SK-N-SH treated with all-trans-retinoic acid at 6 μM for 48 hours (cell line): ENCODE measurements at regions not wholly inside any gene's neighbourhood (a gene's known extent, or its start where the extent isn't known, plus 50 kb on each side); places are given as distances from the start of the nearest gene placed in this dataset.

Experiments used
- BACH2 ChIP-seq: fragments of 250-450 bp; sonication (Bioruptor Pico); IDR thresholded peaks from 2 replicates; pipeline ENCODE4 v1.9.0; 2021; ENCODE audit warnings: mild to moderate bottlenecking, borderline replicate concordance
- CREB5 ChIP-seq: fragments of 250-450 bp; sonication (Bioruptor Pico); IDR thresholded peaks from 2 replicates; pipeline ENCODE4 v1.5.1; 2020; ENCODE audit warnings: low read depth, mild to moderate bottlenecking, moderate library complexity
- CSDC2 ChIP-seq: fragments of 250-450 bp; sonication (Bioruptor Pico); IDR thresholded peaks from 2 replicates; pipeline ENCODE4 v1.5.0; 2020; ENCODE audit warnings: mild to moderate bottlenecking, moderate library complexity
- CSRNP3 ChIP-seq: fragments of 250-450 bp; sonication (Bioruptor Pico); IDR thresholded peaks from 2 replicates; pipeline ENCODE4 v1.5.1; 2021; ENCODE audit warnings: mild to moderate bottlenecking, moderate library complexity
- GLIS3 ChIP-seq: fragments of 250-450 bp; sonication (Bioruptor Pico); IDR thresholded peaks from 2 replicates; pipeline ENCODE4 v1.5.0; 2020; ENCODE audit warnings: mild to moderate bottlenecking, moderate library complexity
- SNAI2 ChIP-seq: fragments of 250-450 bp; sonication (Bioruptor Pico); IDR thresholded peaks from 2 replicates; pipeline ENCODE4 v1.5.0; 2020; ENCODE audit warnings: mild to moderate bottlenecking, moderate library complexity
- ZC3H10 ChIP-seq: fragments of 250-450 bp; sonication (Bioruptor Pico); IDR thresholded peaks from 2 replicates; pipeline ENCODE4 v1.5.1; 2021; ENCODE audit warnings: mild to moderate bottlenecking, moderate library complexity
- ZFP30 ChIP-seq: fragments of 450-650 bp; formaldehyde crosslinking; IDR thresholded peaks from 2 replicates; pipeline ENCODE4 v1.5.0; 2022; ENCODE audit warnings: mild to moderate bottlenecking, moderate library complexity
- TF ChIP-seq, protein P1 (sequence below): fragments of 250-450 bp; sonication (Bioruptor Pico); IDR thresholded peaks from 2 replicates; pipeline ENCODE4 v1.5.0; 2020; ENCODE audit warnings: mild to moderate bottlenecking, moderate library complexity
- TF ChIP-seq, protein P2 (sequence below): fragments of 250-450 bp; sonication (Bioruptor Pico); IDR thresholded peaks from 2 replicates; pipeline ENCODE4 v1.8.0; 2020; ENCODE audit warnings: mild to moderate bottlenecking, moderate library complexity, borderline replicate concordance

DNA sequence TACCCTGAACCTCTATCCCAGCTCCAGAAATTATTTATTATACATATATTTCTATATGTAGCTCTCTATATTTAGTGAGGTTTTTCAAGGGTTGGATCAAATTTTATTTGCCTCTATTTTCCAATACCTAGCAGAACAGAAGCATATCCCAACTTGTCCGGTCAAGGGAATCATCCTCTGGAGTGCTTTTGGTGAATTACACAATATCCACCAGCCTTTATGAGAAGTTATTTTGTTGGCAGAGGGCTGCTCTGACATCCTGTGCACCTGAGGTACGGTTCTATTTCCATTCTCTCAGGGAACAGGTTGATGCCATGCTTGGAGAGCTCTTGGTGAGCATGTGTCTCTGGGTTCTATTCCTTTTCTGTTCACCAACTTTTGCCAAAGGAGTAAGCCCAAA is 1056.4 kb downstream of the GALC start:
- TF ChIP-seq CREB5 (CRISPR knock-in tag), result no peak
- TF ChIP-seq, protein P1, sequence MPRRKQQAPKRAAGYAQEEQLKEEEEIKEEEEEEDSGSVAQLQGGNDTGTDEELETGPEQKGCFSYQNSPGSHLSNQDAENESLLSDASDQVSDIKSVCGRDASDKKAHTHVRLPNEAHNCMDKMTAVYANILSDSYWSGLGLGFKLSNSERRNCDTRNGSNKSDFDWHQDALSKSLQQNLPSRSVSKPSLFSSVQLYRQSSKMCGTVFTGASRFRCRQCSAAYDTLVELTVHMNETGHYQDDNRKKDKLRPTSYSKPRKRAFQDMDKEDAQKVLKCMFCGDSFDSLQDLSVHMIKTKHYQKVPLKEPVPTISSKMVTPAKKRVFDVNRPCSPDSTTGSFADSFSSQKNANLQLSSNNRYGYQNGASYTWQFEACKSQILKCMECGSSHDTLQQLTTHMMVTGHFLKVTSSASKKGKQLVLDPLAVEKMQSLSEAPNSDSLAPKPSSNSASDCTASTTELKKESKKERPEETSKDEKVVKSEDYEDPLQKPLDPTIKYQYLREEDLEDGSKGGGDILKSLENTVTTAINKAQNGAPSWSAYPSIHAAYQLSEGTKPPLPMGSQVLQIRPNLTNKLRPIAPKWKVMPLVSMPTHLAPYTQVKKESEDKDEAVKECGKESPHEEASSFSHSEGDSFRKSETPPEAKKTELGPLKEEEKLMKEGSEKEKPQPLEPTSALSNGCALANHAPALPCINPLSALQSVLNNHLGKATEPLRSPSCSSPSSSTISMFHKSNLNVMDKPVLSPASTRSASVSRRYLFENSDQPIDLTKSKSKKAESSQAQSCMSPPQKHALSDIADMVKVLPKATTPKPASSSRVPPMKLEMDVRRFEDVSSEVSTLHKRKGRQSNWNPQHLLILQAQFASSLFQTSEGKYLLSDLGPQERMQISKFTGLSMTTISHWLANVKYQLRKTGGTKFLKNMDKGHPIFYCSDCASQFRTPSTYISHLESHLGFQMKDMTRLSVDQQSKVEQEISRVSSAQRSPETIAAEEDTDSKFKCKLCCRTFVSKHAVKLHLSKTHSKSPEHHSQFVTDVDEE (CRISPR knock-in tag), result no peak
- TF ChIP-seq, protein P2, sequence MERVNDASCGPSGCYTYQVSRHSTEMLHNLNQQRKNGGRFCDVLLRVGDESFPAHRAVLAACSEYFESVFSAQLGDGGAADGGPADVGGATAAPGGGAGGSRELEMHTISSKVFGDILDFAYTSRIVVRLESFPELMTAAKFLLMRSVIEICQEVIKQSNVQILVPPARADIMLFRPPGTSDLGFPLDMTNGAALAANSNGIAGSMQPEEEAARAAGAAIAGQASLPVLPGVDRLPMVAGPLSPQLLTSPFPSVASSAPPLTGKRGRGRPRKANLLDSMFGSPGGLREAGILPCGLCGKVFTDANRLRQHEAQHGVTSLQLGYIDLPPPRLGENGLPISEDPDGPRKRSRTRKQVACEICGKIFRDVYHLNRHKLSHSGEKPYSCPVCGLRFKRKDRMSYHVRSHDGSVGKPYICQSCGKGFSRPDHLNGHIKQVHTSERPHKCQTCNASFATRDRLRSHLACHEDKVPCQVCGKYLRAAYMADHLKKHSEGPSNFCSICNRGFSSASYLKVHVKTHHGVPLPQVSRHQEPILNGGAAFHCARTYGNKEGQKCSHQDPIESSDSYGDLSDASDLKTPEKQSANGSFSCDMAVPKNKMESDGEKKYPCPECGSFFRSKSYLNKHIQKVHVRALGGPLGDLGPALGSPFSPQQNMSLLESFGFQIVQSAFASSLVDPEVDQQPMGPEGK (CRISPR knock-in tag), result no peak
- no peak for TF ChIP-seq BACH2 (CRISPR knock-in tag)
- TF ChIP-seq GLIS3 (CRISPR knock-in tag), result no peak
- no peak for TF ChIP-seq CSRNP3
- TF ChIP-seq ZFP30, result no peak
- TF ChIP-seq ZC3H10 (CRISPR knock-in tag), result no peak
- no peak for TF ChIP-seq CSDC2
- no peak for TF ChIP-seq SNAI2 (CRISPR knock-in tag)
